ENCODE measurements at regions not wholly inside any gene's neighbourhood (a gene's known extent, or its start where the extent isn't known, plus 50 kb on each side); places are given as distances from the start of the nearest gene placed in this dataset.

- WGBS, 2 donors = 50 to 52% methylated on average over 10 of the region's 10 CpGs
- no peak for DNase-seq (ENCODE audit: low spot score in 2 of 2)
- intact Hi-C loops (cut with DNase I; ENCODE audit: low total_unique reads) = no loop called here
- H3K4me3 ChIP-seq (ENCODE audit: low read depth, poor library complexity, severe bottlenecking) = no peak overlapping the region
- TF ChIP-seq CTCF (IDR thresholded peaks at IDR 0.05) (no peak), POLR2A (IDR thresholded peaks at IDR 0.05) (no peak)
Measured at GRCh38 chr2:383888-384287, 96.0 kb upstream of the ALKAL2 start.

GRCh38 chr2:383178-383577 lies 95.3 kb upstream of the ALKAL2 start:
- WGBS, 2 donors = 46 to 50% methylated on average over 13 of the region's 13 CpGs
- H3K4me3 ChIP-seq (ENCODE audit: low read depth, poor library complexity, severe bottlenecking) = no peak overlapping the region
- intact Hi-C loops (cut with DNase I; ENCODE audit: low total_unique reads) = no loop called here
- TF ChIP-seq POLR2A (IDR thresholded peaks at IDR 0.05) = no peak
- no peak for TF ChIP-seq CTCF (IDR thresholded peaks at IDR 0.05)
- DNase-seq (ENCODE audit: low spot score in 2 of 2) = no peak

GRCh38 chr2:382728-383022 lies 94.8 kb upstream of the ALKAL2 start:
- 90 to 91% methylated on average over 7 of the region's 7 CpGs for WGBS, 2 donors
- TF ChIP-seq POLR2A (IDR thresholded peaks at IDR 0.05) (no peak), CTCF (IDR thresholded peaks at IDR 0.05) (no peak)
- H3K4me3 ChIP-seq (ENCODE audit: low read depth, poor library complexity, severe bottlenecking) = no peak overlapping the region
- intact Hi-C loops (cut with DNase I; ENCODE audit: low total_unique reads) = no loop called here
- DNase-seq (ENCODE audit: low spot score in 2 of 2) = no peak

GRCh38 chr2:381941-382727 lies 94.2 kb upstream of the ALKAL2 start:
- TF ChIP-seq POLR2A (IDR thresholded peaks at IDR 0.05) (no peak), CTCF (IDR thresholded peaks at IDR 0.05) (no peak)
- WGBS, 2 donors = 71 to 73% methylated on average over 20 of the region's 20 CpGs
- intact Hi-C loops (cut with DNase I; ENCODE audit: low total_unique reads) = no loop called here
- no peak overlapping the region for H3K4me3 ChIP-seq (ENCODE audit: low read depth, poor library complexity, severe bottlenecking)
- no peak for DNase-seq (ENCODE audit: low spot score in 2 of 2)

GRCh38 chr2:381181-381580 lies 93.3 kb upstream of the ALKAL2 start:
- WGBS, 2 donors = 88 to 89% methylated on average over 10 of the region's 10 CpGs
- intact Hi-C loops (cut with DNase I; ENCODE audit: low total_unique reads) = no loop called here
- TF ChIP-seq POLR2A (IDR thresholded peaks at IDR 0.05) (no peak), CTCF (IDR thresholded peaks at IDR 0.05) (no peak)
- no peak for DNase-seq (ENCODE audit: low spot score in 2 of 2)
- H3K4me3 ChIP-seq (ENCODE audit: low read depth, poor library complexity, severe bottlenecking) = no peak overlapping the region

GRCh38 chr2:380772-381171 lies 92.9 kb upstream of the ALKAL2 start:
- intact Hi-C loops (cut with DNase I; ENCODE audit: low total_unique reads) = no loop called here
- 90 to 91% methylated on average over 7 of the region's 7 CpGs for WGBS, 2 donors
- TF ChIP-seq POLR2A (IDR thresholded peaks at IDR 0.05) = no peak
- no peak overlapping the region for H3K4me3 ChIP-seq (ENCODE audit: low read depth, poor library complexity, severe bottlenecking)
- no peak for DNase-seq (ENCODE audit: low spot score in 2 of 2)
